Astrocyte (in vitro differentiated cells and primary cell): ENCODE measurements at regions not wholly inside any gene's neighbourhood (a gene's known extent, or its start where the extent isn't known, plus 50 kb on each side); places are given as distances from the start of the nearest gene placed in this dataset.

Source experiments
- DNase-seq: peaks from one replicate; pipeline ENCODE4 v3.0.0-alpha.2; 2010; ENCODE audit warnings: low read depth
- FAIRE-seq: peaks from 2 replicates; lab custom pipeline; 2011; peaks lifted over from hg19 to GRCh38; lab: Jason Lieb, UNC
- H2AFZ ChIP-seq: 2 replicates; pipeline ENCODE4 v1.6.0; 2012; ENCODE audit warnings: low read depth, low read length, inconsistent platforms
- H3K27ac ChIP-seq: 2 replicates; pipeline ENCODE4 v1.5.1; 2011; ENCODE audit warnings: low read depth, low read length, inconsistent platforms
- H3K27me3 ChIP-seq: 2 replicates; pipeline ENCODE4 v1.6.0; 2011; ENCODE audit warnings: low read length, inconsistent platforms; ENCODE audit not compliant: insufficient read depth
- H3K36me3 ChIP-seq: 2 replicates; pipeline ENCODE4 v1.5.1; 2011; ENCODE audit warnings: low read length, inconsistent platforms; ENCODE audit not compliant: insufficient read depth
- H3K4me1 ChIP-seq: 2 replicates; pipeline ENCODE4 v1.5.1; 2011; ENCODE audit warnings: low read length, inconsistent platforms; ENCODE audit not compliant: insufficient read depth
- H3K4me2 ChIP-seq: 2 replicates; pipeline ENCODE4 v1.6.0; 2012; ENCODE audit warnings: low read length, inconsistent platforms
- H3K4me3 ChIP-seq: 2 replicates; pipeline ENCODE4 v1.5.1; 2011; ENCODE audit warnings: low read depth, mild to moderate bottlenecking, low read length, inconsistent platforms; ENCODE audit not compliant: insufficient read depth
- H3K79me2 ChIP-seq: 2 replicates; pipeline ENCODE4 v1.6.0; 2012; ENCODE audit warnings: mild to moderate bottlenecking, low read length, inconsistent platforms; ENCODE audit not compliant: insufficient read depth
- H3K9ac ChIP-seq: 2 replicates; pipeline ENCODE4 v1.6.0; 2012; ENCODE audit warnings: mild to moderate bottlenecking, low read length, inconsistent platforms
- H3K9me3 ChIP-seq: 2 replicates; pipeline ENCODE4 v1.5.1; 2012; ENCODE audit warnings: low read depth, mild to moderate bottlenecking, low read length, inconsistent platforms; ENCODE audit not compliant: insufficient read depth
- H4K20me1 ChIP-seq: 2 replicates; pipeline ENCODE4 v1.6.0; 2012; ENCODE audit warnings: low read length, inconsistent platforms; ENCODE audit not compliant: insufficient read depth
- H3K27ac Mint-ChIP-seq: one replicate; pipeline ENCODE4 v1.8.0; 2021; ENCODE audit warnings: mild to moderate bottlenecking, mixed read lengths; ENCODE audit not compliant: unreplicated experiment
- H3K27me3 Mint-ChIP-seq: one replicate; pipeline ENCODE4 v1.8.0; 2021; ENCODE audit warnings: low read depth, mixed read lengths; ENCODE audit not compliant: unreplicated experiment
- H3K36me3 Mint-ChIP-seq: one replicate; pipeline ENCODE4 v1.8.0; 2021; ENCODE audit warnings: low read depth, mixed read lengths; ENCODE audit not compliant: unreplicated experiment
- H3K4me1 Mint-ChIP-seq: one replicate; pipeline ENCODE4 v1.8.0; 2021; ENCODE audit warnings: low read depth, mixed read lengths; ENCODE audit not compliant: unreplicated experiment
- H3K4me3 Mint-ChIP-seq: one replicate; pipeline ENCODE4 v1.8.0; 2021; ENCODE audit warnings: mild to moderate bottlenecking, moderate library complexity, mixed read lengths; ENCODE audit not compliant: unreplicated experiment
- H3K9me3 Mint-ChIP-seq: one replicate; pipeline ENCODE4 v1.8.0; 2021; ENCODE audit warnings: mild to moderate bottlenecking, mixed read lengths; ENCODE audit not compliant: unreplicated experiment
- CTCF ChIP-seq: IDR thresholded peaks from 2 replicates; pipeline ENCODE4 v1.5.1; 2011; ENCODE audit warnings: low read depth, mild to moderate bottlenecking, inconsistent platforms, low read length, moderate library complexity; ENCODE audit not compliant: insufficient read depth
- EZH2 ChIP-seq: IDR thresholded peaks from 2 replicates; pipeline ENCODE4 v1.6.1; 2012; ENCODE audit warnings: mild to moderate bottlenecking, low read length, inconsistent platforms; ENCODE audit not compliant: insufficient read depth

- H3K4me3 Mint-ChIP-seq = no peak overlapping the region
- H3K9ac ChIP-seq = no peak overlapping the region
- no peaks in the 10 kb centered on the region for H3K36me3 Mint-ChIP-seq
- no peaks in the 10 kb centered on the region for H3K9me3 Mint-ChIP-seq
- no peak for DNase-seq
- H3K27ac ChIP-seq = no peak overlapping the region
- no peak overlapping the region for H2AFZ ChIP-seq
- H3K9me3 ChIP-seq = no peaks in the 10 kb centered on the region
- no peak overlapping the region for H3K27ac Mint-ChIP-seq
- no peaks in the 10 kb centered on the region for H3K36me3 ChIP-seq
- H4K20me1 ChIP-seq = no peaks in the 10 kb centered on the region
- peaks cover 2% of the 10 kb centered on the region for H3K4me1 Mint-ChIP-seq
- no peaks in the 10 kb centered on the region for H3K4me1 ChIP-seq
- TF ChIP-seq CTCF (no peak), EZH2 (no peak)
- FAIRE-seq = no peak
- H3K27me3 Mint-ChIP-seq = no peaks in the 10 kb centered on the region
- no peaks in the 10 kb centered on the region for H3K79me2 ChIP-seq
- H3K4me3 ChIP-seq = no peak overlapping the region
- H3K4me2 ChIP-seq = no peak overlapping the region
- peaks cover 5% of the 10 kb centered on the region for H3K27me3 ChIP-seq
Measured at GRCh38 chr2:136045344-136045743, 59.9 kb upstream of the DARS1 start.
